ENCODE measurements at regions not wholly inside any gene's neighbourhood (a gene's known extent, or its start where the extent isn't known, plus 50 kb on each side); places are given as distances from the start of the nearest gene placed in this dataset.

DNA sequence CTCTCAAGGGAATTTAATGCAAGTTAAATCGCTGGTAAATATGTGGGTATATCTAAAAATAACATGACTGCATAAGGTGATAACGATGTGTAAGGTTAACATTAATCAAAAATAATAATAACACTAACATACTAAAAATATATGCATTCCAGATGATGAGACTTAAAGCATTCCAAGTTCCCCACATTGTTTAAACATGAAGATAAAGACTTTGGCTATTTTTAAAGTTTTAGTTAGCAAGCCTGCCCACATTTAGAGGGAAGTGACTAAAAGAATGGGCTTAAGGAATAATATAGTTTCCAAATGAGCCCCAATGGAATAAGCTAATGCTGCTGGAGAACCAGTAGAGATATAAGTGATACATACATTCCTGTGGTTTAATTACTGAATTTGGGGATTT lies 941.3 kb downstream of the TBC1D32 start:
- ATAC-seq, result no peak
- no peak for TF ChIP-seq CTCF (IDR thresholded peaks at IDR 0.05)

DNA sequence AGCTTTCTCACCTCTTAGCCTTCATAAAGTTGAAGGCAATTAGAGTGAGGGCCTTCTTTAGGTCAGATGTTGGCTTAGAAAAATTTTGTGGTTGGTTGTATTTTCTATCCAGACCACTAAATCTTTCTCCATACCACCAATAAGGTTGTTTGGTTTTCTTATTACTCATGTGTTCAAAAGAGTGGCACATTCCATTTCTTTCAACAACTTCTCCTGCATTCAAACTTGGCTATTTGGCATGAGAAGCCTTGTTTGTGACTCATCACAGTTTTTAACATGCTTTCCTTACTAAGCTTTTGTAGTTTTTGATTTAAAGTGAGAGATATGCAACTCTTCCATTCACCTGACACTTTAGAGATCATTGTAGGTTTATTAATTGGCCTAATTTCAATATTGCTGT lies 949.6 kb downstream of the TBC1D32 start:
- FAIRE-seq (no peak), DNase-seq (no peak), ATAC-seq (no peak)
- Histone ChIP-seq H3K27me3 (no peaks in the 10 kb centered on the region), H3K4me3 (no peak overlapping the region), H3K9me3 (no peaks in the 10 kb centered on the region), H3K4me1 (no peaks in the 10 kb centered on the region), H3K27ac (no peak overlapping the region), H3K36me3 (no peaks in the 10 kb centered on the region)
- no peak for TF ChIP-seq CTCF (IDR thresholded peaks at IDR 0.05)
- intact Hi-C loops (cut with DNase I), result no loop called here

More for the DNA sequence above, 941.3 kb downstream of the TBC1D32 start:
- intact Hi-C loops (cut with DNase I), result no loop called here
- Histone ChIP-seq H3K4me3 (no peak overlapping the region), H3K36me3 (no peaks in the 10 kb centered on the region), H3K9me3 (no peaks in the 10 kb centered on the region), H3K27ac (no peak overlapping the region), H3K4me1 (no peaks in the 10 kb centered on the region), H3K27me3 (no peaks in the 10 kb centered on the region)
- FAIRE-seq, result no peak
- no peak for DNase-seq
- WGBS, 2 donors, result 52 to 59% methylated on average over 2 of the region's 2 CpGs

GRCh38 chr6:120383681-120384080 lies 950.6 kb downstream of the TBC1D32 start:
- no peak for TF ChIP-seq CTCF (IDR thresholded peaks at IDR 0.05)

DNA sequence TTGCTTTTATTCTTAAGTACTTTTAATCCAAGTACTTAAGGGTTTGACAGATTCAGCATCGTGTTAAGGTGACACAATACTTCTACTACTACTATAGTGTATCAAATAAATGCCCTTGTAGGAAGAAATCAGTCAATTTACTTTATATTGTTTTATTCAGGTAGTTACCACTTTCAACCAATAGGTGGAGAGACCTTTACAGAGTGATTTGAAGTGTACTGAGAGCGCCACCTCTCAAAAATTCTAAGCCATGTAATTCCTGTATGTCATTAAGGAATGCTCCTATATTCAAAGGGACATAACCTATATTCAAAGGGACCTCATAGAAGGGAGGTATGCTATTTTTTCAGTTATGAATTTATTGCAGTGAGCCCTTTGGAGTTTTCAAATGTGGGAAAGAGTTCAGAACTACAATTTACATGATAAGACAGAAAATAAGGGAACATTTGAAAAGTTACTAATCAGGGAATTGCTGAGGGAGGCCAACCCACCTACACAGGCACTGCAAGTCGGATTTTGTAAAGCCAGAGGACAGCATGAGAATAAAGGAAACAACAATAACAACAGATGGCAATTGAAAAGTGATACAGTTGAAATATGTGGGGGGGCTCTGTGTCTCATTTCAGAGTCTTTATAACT lies 955.6 kb downstream of the TBC1D32 start:
- H3K4me3 ChIP-seq, result no peak overlapping the region
- FAIRE-seq (no peak), ATAC-seq (peak in 3 of 4 donors; percentile 76 to 86 (median 80)), DNase-seq (no peak)
- no peak overlapping the region for H3K27ac ChIP-seq
- H3K9me3 ChIP-seq, result no peaks in the 10 kb centered on the region
- no peaks in the 10 kb centered on the region for H3K36me3 ChIP-seq
- H3K27me3 ChIP-seq, result no peaks in the 10 kb centered on the region
- intact Hi-C loops (cut with DNase I), result no loop called here
- peak in 3 of 4 donors; percentile 24 to 29 (median 24) for TF ChIP-seq CTCF (IDR thresholded peaks at IDR 0.05)
- WGBS, 2 donors, result 21 to 27% methylated on average over 3 of the region's 3 CpGs
- H3K4me1 ChIP-seq, result no peaks in the 10 kb centered on the region

More at GRCh38 chr6:120383681-120384080, 950.6 kb downstream of the TBC1D32 start:
- no peaks in the 10 kb centered on the region for H3K9me3 ChIP-seq
- no peaks in the 10 kb centered on the region for H3K27me3 ChIP-seq
- H3K4me3 ChIP-seq, result no peak overlapping the region
- no peaks in the 10 kb centered on the region for H3K4me1 ChIP-seq
- 81 to 87% methylated on average over 1 of the region's 1 CpG for WGBS, 2 donors
- intact Hi-C loops (cut with DNase I), result no loop called here
- H3K27ac ChIP-seq, result no peak overlapping the region
- H3K36me3 ChIP-seq, result no peaks in the 10 kb centered on the region
- ATAC-seq (no peak), FAIRE-seq (no peak), DNase-seq (no peak)

- Histone ChIP-seq H3K4me1 (no peaks in the 10 kb centered on the region), H3K27me3 (no peaks in the 10 kb centered on the region), H3K36me3 (no peaks in the 10 kb centered on the region), H3K9me3 (no peaks in the 10 kb centered on the region), H3K27ac (no peak overlapping the region), H3K4me3 (no peak overlapping the region)
- ATAC-seq (no peak), DNase-seq (no peak), FAIRE-seq (no peak)
- no peak for TF ChIP-seq CTCF (IDR thresholded peaks at IDR 0.05)
- WGBS, 2 donors, result 67 to 68% methylated on average over 2 of the region's 2 CpGs
- intact Hi-C loops (cut with DNase I), result no loop called here
Observed at GRCh38 chr6:120373185-120373584, 961.1 kb downstream of the TBC1D32 start.
